GM19463 (cell line): ENCODE measurements at regions not wholly inside any gene's neighbourhood (a gene's known extent, or its start where the extent isn't known, plus 50 kb on each side); places are given as distances from the start of the nearest gene placed in this dataset.
"Not testable (repeated sequence)": the region's sequence is repeated elsewhere in the genome, so short reads cannot be mapped to it uniquely, and the experiment has no call there.

ENCODE experiments used
- ATAC-seq: cut with Tn5 transposase; IDR thresholded peaks from one replicate; pipeline ENCODE4 v1.9.1; 2021; ENCODE audit warnings: mild to moderate bottlenecking, moderate library complexity; ENCODE audit not compliant: unreplicated experiment

- ATAC-seq, result no peak
Measured at GRCh38 chr19:27894906-27895754, 1317.8 kb downstream of the UQCRFS1 start.

- no peak for ATAC-seq
Measured at GRCh38 chr19:27892500-27892899, 1320.5 kb downstream of the UQCRFS1 start.

DNA sequence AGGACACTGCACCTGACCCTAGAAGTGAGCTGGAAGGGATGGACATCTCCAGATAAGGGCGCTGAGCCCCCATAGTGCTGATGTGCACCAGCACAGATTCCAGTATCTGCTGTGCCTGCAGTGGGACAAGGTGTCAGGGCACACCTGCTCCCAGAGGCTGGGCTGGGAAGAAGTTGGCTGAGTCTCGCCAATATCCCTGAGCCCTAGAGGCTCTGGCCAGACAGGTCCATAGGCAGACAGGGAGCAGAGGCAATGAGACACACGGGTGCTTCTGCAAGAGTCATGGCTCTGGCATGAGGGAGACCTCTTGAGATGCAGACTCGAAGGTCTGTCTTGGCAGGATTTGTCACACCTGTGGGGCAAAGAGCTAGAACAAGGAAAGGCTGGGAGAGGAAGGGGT, 1321.5 kb downstream of the UQCRFS1 start:
- no peak for ATAC-seq

GRCh38 chr19:27890696-27891095, 1322.3 kb downstream of the UQCRFS1 start:
- ATAC-seq, result no peak

GRCh38 chr19:27890206-27890605, 1322.7 kb downstream of the UQCRFS1 start:
- no peak for ATAC-seq

- no peak for ATAC-seq
Measured at GRCh38 chr19:27889156-27889555, 1323.8 kb downstream of the UQCRFS1 start.

DNA sequence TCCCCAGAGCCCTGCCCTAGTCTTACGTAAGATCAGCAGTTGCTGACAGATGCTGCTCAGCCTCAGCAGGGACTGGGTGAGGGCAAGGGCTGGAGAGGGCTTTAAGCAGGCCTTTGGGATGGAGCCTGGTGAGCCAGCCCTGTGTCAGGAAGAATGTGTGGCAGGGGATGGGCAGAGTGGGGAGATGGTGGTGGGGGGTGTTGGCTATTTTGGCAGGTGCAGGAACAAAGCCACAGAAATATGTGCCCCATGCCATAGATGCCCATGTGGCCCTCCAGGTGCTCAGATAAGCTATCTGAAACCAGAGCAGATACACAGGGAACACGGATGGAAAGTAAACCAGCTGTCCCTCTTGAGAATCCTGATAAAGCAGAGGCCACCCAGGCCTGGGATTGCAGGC, 1325.0 kb downstream of the UQCRFS1 start:
- ATAC-seq, result no peak

DNA sequence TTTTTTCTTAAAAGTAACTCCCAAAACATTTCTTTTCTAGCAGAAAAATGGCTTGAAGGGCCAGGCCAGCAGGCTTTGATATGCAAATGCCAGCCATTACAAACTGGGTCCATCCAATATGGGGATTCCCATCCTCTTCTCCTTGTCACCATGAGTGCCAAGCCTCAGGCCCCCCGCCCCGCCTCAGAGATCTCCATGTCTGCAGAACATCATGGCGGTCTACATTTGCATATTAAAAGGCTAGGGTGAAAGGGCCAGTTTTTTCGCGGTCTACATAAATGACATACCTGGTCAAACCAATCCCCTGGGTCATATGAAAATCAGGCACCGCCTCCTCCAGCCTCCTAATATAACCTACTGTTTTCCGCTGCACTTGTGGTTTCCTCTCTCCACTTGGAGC, 1327.6 kb downstream of the UQCRFS1 start:
- ATAC-seq, result no peak

- ATAC-seq, result no peak
Measured at GRCh38 chr19:27884376-27884775, 1328.6 kb downstream of the UQCRFS1 start.

GRCh38 chr19:27881213-27881612, 1331.7 kb downstream of the UQCRFS1 start:
- ATAC-seq, result no peak

GRCh38 chr19:27876976-27877512, 1335.9 kb downstream of the UQCRFS1 start:
- no peak for ATAC-seq

DNA sequence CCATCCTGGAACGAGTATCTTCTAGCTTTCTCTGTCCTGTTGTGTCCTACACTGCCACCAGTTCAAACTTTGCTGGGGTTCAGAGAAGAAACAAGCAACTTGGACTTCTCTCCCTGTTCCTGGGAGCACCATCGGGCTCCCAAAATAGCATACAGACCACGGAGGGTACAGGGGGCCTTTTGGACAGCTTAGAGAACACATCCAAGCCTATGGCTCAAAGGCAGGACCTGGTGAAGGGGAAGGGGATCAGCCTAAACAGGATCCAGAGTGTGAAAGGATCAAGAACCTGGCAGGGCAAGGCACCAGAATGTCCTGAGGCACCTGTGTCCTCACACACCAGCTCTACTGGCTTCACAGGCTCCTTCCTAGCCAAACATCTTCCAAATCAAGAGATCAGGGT, 1336.5 kb downstream of the UQCRFS1 start:
- no peak for ATAC-seq

GRCh38 chr19:27872370-27872769, 1340.6 kb downstream of the UQCRFS1 start:
- ATAC-seq, result no peak

GRCh38 chr19:27870293-27870692, 1342.7 kb downstream of the UQCRFS1 start:
- no peak for ATAC-seq

DNA sequence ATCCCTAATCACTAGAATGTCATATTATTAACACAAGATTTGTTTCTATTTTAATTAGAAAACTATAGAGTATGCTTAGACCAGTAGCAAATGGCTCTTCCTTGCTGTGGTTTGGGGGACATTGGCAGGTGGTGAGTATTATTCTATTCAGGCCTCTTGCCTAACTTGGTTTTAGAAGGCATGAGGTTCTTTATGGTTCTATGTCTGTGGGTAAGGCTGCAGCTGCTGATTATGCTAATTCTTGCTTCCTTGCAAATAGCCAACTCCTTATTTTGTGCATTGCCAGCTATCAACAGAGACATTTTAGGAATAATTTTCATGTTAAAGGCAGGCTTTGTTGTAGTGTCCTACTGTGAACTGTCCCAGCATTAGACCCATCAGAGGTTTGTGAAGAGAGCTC, 1344.9 kb downstream of the UQCRFS1 start:
- no peak for ATAC-seq

- ATAC-seq, result no peak
Measured at GRCh38 chr19:27865927-27866777, 1346.8 kb downstream of the UQCRFS1 start.

GRCh38 chr19:27861411-27861975, 1351.5 kb downstream of the UQCRFS1 start:
- no peak for ATAC-seq

DNA sequence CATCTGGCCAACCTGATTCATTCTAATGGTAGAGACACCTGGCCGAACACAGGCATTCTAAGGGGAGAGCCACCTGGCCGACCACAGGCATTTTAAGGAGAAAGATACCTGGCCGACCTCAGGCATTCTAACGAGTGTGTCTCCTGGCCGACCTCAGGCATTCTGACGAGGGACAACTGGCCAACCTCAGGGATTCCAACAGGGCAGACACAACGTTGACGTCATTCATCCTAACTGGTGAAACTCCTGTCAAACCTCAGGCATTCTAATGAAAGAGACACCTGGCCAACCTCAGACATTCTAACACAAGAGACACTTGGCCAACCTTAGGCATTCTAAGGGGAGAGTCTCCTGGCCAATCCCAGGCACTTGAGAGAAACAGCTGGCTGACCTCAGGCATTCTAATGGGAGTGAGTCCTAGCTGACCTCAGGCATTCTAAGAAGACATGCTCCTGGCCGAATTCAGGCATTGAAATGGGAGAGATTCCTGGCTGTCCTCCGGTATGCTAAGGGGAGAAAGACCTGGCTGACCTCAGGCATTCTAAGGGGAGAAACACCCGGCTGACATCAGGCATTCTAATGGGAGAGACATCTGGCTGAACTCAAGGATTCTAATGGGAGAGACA, 1352.5 kb downstream of the UQCRFS1 start:
- no peak for ATAC-seq

DNA sequence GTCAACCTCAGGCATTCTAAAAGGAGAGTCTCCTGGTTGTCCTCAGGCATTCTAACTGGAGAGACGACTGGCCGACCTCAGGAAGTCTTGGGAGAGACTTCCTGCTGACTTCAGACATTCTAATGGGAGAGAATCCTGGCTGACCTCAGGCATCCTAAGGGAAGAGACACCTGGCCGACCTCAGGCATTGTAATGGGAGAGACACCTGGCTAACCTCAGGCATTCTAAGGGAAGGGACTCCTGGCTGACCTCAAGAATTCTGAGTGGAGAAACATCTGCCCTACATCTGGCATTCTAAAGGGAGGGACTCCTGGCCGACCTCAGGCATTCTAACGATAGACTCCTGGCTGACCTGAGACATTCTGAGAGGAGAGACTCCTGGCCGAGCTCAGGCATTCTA, 1353.3 kb downstream of the UQCRFS1 start:
- no peak for ATAC-seq

DNA sequence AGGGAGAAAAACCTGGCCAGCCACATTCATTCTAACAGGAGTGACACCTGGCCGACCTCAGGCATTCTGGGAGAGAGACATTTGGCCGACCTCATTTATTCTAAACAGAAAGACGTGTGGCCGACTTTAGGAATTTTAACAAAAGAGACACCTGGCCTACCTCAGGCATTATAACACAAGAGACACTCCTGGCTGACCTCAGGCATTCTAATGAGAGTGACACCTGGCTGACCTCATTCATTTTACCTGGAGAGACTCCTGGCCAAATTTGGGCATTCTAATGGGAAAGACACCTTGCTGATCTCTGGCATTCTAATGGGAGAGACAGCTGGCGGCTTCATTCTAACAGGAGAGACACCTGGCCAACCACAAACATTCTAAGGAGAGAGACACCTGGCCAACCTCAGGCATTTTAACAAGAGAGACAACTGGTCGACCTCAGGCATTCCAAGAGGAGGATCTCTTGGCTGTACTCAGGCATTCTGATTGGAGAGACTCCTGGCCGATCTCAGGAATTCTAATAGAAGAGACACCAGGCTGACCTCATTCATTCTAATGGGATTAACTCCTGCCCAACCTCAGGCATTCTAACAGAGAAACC, 1353.9 kb downstream of the UQCRFS1 start:
- ATAC-seq, result no peak

DNA sequence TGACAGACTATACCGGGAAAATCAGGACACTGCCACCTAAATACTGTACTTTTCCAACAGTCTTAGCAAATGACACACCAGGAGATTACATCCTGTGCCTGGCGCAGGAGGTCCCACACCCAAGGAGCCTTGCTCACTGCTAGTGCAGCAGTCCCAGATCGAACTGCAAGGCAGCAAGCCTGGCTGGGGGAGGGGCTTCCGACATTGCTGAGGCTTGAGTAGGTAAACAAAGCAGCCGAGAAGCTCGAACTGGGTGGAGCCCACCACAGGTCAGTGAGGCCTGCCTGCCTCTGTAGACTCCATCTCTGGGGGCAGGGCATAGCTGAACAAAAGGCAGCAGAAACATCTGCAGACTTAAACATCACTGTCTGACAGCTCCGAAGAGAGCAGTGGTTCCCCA, 1360.0 kb downstream of the UQCRFS1 start:
- not testable (repeated sequence) for ATAC-seq
